ENCODE measurements at regions not wholly inside any gene's neighbourhood (a gene's known extent, or its start where the extent isn't known, plus 50 kb on each side); places are given as distances from the start of the nearest gene placed in this dataset.

- Histone ChIP-seq H3K27ac (ENCODE audit: extremely low read depth, low read depth, low read length) (no peak overlapping the region), H3K4me1 (replicated peaks in 1 of 2; ENCODE audit: control insufficient read depth in 2 of 2, insufficient read depth in 2 of 2, low read length in 2 of 2) (no peaks in the 10 kb centered on the region), H4K20me1 (replicated peaks; ENCODE audit: control insufficient read depth, insufficient read depth, low read length) (no peaks in the 10 kb centered on the region), H3K9me3 (replicated peaks; ENCODE audit: control insufficient read depth, insufficient read depth, low read depth, low read length) (no peaks in the 10 kb centered on the region), H3K36me3 (ENCODE audit: control insufficient read depth, insufficient read depth, low read length) (no peaks in the 10 kb centered on the region), H3K79me2 (ENCODE audit: control insufficient read depth, insufficient read depth, low read length) (no peaks in the 10 kb centered on the region), H3K27me3 (ENCODE audit: control insufficient read depth in 2 of 2, insufficient read depth in 2 of 2, low read length in 2 of 2) (no peaks in the 10 kb centered on the region), H2AFZ (ENCODE audit: low read depth, low read length) (no peak overlapping the region), H3K4me3 (no peak overlapping the region), H3K9me1 (ENCODE audit: control insufficient read depth, insufficient read depth, low read length) (no peaks in the 10 kb centered on the region), H3K9ac (ENCODE audit: insufficient read depth in 1 of 2, low read depth in 2 of 2, low read length in 2 of 2) (no peak overlapping the region), H3K4me2 (ENCODE audit: insufficient read depth, low read length) (no peak overlapping the region)
- in situ Hi-C loops (cut with MboI) (no loop called here), intact Hi-C loops (cut with micrococcal nuclease) (no loop called here)
- no TSS peak for BruUV-seq (replicated peaks)
- WGBS (ENCODE audit: insufficient coverage, low coverage, missing lambda C conversion rate), result 0% methylated on average over 1 of the region's 3 CpGs
- FAIRE-seq (no peak), ATAC-seq (no peak), DNase-seq (ENCODE audit: extremely low read depth in 1 of 4, low spot score in 3 of 4) (no peak)
- ChIA-PET CTCF (ENCODE audit: low intra/inter-chr PET ratio) (no interaction called here), POLR2A (no interaction called here)
- TF ChIP-seq KDM2B (CRISPR knock-in tag; IDR thresholded peaks at IDR 0.05) (no peak), ZBTB12 (CRISPR knock-in tag; IDR thresholded peaks at IDR 0.05) (no peak), EZH2 (IDR thresholded peaks at IDR 0.05; ENCODE audit: borderline replicate concordance, low read depth, low read length) (no peak), RUNX1 (IDR thresholded peaks at IDR 0.05; ENCODE audit: low read depth) (no peak), MEF2D (tag; conservative IDR thresholded peaks at IDR 0.05; ENCODE audit: low read depth) (no peak), TAL1 (IDR thresholded peaks at IDR 0.05) (no peak), WHSC1 (IDR thresholded peaks at IDR 0.05; ENCODE audit: low read length) (no peak), MYNN (IDR thresholded peaks at IDR 0.05) (no peak), MYNN (CRISPR knock-in tag; IDR thresholded peaks at IDR 0.05) (no peak), HNRNPL (IDR thresholded peaks at IDR 0.05; ENCODE audit: low read depth, low read length) (no peak), ZSCAN29 (IDR thresholded peaks at IDR 0.05) (no peak), C11orf30 (IDR thresholded peaks at IDR 0.05; ENCODE audit: low read depth) (no peak), FIP1L1 (IDR thresholded peaks at IDR 0.05; ENCODE audit: low read depth, low read length, poor library complexity, severe bottlenecking) (no peak), ZNF133 (CRISPR knock-in tag; IDR thresholded peaks at IDR 0.05) (no peak), KDM5B (IDR thresholded peaks at IDR 0.05; ENCODE audit: insufficient replicate concordance, low read depth, low read length) (no peak), SMARCC2 (IDR thresholded peaks at IDR 0.05; ENCODE audit: low read depth) (no peak)
- TF ChIP-seq, protein P1, sequence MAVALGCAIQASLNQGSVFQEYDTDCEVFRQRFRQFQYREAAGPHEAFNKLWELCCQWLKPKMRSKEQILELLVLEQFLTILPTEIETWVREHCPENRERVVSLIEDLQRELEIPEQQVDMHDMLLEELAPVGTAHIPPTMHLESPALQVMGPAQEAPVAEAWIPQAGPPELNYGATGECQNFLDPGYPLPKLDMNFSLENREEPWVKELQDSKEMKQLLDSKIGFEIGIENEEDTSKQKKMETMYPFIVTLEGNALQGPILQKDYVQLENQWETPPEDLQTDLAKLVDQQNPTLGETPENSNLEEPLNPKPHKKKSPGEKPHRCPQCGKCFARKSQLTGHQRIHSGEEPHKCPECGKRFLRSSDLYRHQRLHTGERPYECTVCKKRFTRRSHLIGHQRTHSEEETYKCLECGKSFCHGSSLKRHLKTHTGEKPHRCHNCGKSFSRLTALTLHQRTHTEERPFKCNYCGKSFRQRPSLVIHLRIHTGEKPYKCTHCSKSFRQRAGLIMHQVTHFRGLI (CRISPR knock-in tag; IDR thresholded peaks at IDR 0.05), result no peak
- TF ChIP-seq, protein P2, sequence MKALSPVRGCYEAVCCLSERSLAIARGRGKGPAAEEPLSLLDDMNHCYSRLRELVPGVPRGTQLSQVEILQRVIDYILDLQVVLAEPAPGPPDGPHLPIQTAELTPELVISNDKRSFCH (CRISPR knock-in tag; IDR thresholded peaks at IDR 0.05), result no peak
- TF ChIP-seq, protein P2 (tag; IDR thresholded peaks at IDR 0.05), result no peak
- TF ChIP-seq, protein P3, sequence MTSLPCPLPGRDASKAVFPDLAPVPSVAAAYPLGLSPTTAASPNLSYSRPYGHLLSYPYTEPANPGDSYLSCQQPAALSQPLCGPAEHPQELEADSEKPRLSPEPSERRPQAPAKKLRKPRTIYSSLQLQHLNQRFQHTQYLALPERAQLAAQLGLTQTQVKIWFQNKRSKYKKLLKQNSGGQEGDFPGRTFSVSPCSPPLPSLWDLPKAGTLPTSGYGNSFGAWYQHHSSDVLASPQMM (CRISPR knock-in tag; IDR thresholded peaks at IDR 0.05), result no peak
Observed at GRCh38 chr3:117084739-117085270, 375.2 kb downstream of the TUSC7 start.

Measured in K562 (cell line).